HG03108 (cell line): ENCODE measurements at regions not wholly inside any gene's neighbourhood (a gene's known extent, or its start where the extent isn't known, plus 50 kb on each side); places are given as distances from the start of the nearest gene placed in this dataset.

Experiments
- ATAC-seq: cut with Tn5 transposase; IDR thresholded peaks from one replicate; pipeline ENCODE4 v1.9.1; 2021; ENCODE audit warnings: moderate library complexity; ENCODE audit not compliant: unreplicated experiment

DNA sequence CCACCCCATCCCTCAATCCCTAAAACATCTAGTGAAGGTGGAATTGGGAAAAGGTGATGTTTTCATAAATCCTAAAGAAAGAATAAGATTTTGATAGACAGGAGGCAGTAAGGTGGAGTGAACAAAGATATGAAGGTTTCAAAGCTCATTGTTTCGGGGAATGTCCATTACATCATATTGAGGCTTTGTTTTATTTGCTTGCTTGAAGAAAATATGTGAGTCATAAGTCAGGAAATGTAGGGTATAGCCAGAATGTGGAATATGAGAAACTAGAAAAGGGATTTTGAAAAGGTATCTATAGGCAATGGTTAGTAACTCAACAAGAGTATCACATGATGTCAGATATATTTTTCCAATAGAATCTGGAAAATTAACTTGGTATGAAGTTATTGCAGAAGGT is 1178.5 kb upstream of the ACVR2A start:
- ATAC-seq = no peak

DNA sequence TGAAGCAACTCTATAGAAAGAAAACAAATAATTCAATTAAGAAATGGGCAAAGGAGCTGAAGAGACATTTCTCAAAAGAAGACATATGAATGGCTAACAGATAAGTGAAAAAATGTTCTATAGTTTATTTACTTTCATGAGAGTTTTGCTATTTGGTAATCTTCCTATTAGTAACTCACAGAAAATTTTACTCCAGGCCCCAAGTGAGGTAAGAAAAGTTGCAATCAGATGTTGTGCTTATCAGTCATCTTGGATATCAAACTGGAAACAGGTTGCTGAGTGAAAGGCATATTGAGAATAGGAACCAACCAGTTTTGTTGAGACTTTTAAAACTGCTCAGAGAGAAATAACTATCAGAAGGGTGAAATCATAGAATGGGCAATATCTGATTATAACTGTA is 1179.0 kb upstream of the ACVR2A start:
- no peak for ATAC-seq

DNA sequence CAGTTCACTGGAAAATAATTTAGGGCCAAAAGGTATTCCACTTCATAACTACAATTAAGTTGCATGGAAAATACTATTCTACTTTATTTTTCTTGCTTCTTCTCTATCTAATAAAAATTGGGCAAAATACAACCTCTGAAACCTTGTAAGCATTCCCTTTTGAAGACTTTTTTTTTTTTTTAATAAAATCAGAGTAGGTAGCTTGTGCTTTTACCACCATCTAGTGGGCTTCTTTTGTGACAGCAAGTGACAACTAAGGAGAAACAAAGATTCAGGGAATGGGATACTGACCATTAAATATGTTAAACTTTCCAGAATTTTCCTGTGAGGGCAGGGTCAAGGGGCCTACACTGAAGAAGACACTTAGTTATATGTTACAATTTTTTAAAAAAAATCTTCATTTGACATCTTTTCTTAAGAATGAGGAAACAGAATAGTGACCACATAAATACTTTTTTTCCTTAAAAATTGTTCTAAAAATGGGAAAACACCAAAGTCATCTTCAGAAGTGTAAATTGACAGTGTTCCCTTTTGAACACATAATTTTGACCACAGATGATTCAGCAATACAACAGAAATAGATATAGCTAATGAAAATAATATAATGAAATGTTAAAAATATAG is 1183.2 kb upstream of the ACVR2A start:
- no peak for ATAC-seq

DNA sequence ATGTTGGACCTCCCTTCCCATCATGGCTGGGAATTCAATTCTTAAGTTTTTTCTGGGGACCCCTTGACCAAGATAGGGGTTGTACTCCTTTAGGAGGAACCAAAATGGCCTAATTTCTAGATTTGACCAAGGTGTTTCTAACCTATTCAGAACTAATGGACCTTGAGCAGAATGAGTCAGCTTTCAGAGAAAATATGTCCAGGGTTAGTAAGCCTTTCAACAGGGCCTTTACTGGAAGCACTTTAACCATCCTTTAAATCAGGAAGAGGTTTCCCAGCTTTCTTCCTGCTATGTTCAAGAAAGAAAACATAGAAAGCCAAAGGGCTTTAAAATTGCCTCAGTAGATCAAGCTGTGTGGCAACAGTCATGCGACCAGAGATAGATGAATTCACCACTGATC is 1184.9 kb upstream of the ACVR2A start:
- ATAC-seq = no peak

DNA sequence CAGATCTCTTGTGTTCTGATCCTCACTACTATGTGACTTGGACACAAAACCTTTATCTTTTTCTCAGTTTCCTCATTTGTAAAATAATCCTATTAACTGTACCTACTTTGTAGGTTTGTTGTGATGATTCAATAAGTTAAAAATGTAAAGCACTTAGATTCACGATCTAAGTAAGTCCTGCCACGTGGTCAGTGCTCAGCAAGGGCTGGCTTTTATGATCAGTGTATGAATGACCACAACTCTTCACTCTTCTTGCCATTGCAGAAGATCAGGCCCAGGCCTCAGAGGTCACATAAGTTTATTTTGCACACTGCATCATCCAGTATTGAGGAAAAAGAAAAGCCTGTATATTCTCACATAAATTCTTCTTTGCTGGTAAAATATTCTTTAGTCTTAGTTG is 1192.5 kb upstream of the ACVR2A start:
- ATAC-seq = no peak

DNA sequence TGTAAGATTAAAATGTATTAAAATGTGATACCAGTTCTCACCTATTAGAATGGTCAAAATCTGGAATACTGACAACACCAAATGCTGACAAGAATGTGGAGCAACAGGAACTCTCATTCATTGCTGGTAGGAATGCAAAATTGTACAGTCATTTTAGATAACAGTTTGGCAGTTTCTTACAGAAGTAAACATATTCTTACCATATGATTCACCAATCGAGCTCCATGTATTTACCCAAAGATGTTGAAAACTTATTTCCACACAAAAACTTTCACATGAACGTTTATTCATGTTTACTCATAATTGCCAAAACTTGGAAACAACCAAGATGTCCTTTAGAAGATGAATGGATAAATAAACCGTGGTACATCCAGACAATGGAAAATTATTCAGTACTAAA is 1193.5 kb upstream of the ACVR2A start:
- ATAC-seq = no peak

DNA sequence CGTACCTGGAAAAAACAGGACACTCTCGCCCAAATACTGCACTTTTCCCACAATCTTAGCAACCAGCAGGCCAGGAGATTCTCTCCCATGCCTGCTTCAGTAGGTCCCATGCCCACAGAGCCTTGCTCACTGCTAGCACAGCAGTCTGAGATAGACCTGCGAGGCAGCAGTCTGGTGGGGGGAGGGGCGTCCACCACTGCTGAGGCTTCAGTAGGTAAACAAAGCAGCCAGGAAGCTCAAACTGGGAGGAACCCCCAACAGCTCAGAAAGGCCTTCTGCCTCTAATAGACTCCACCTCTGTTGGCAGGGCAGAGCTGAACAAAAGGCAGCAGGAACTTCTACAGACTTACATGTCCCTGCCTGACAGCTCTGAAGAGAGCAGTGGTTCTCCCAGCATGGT is 1202.8 kb upstream of the ACVR2A start:
- ATAC-seq = no peak

DNA sequence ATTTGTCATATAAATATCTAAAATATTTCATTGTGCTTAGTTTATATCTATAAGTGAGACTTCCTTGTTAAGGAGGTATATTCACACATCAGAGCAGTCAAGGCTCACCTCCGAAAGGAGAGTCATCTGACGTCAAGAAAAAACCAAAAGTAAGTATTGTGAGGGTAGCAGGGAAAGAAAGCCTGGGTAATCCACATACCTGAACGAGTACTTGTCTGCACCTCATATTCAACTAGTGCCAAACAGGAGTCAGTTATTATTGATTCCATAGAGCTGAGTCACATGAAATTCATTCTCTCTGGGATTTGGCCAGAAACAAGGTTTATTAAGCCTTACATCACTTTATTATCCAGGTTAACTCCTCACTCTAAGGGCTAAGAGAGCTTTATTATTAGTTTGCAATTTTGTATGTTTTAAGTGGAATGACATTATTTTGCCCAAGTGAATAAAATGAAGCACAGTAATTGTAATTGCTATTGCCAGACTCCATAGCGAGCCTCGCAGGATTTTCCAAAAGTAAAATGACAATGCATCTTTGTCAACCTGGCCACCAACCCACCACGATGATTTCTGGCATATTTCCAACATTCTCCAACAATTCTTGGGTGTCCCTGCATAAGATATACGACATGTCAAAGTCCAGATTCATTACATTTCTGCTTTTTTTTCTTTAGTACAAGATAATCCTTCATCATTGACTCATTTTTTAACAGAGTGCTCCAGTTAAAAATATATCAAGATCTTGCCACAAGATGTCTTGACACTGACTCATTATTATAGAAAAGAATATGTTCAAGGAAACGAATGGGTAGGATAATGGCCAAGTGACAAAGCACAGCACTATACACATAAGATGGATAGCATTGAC is 1210.4 kb upstream of the ACVR2A start:
- ATAC-seq = no peak

DNA sequence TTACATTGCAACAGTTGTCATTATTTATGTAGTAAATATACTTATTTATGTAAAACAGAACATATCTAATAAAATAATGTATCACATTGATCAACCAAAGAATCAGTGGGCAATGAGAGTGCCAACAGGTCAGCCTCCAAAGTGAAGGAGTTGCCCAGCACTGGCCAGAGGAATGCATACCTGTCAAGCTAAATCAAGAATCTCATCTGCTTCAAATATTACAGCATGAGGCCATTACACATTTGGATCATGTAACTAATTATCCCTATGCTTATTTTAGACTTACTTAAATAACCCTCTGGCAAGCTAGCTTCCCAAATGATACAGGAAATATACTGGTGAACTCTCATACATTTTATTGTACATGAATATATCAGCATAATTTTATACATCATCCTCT is 1211.7 kb upstream of the ACVR2A start:
- no peak for ATAC-seq

DNA sequence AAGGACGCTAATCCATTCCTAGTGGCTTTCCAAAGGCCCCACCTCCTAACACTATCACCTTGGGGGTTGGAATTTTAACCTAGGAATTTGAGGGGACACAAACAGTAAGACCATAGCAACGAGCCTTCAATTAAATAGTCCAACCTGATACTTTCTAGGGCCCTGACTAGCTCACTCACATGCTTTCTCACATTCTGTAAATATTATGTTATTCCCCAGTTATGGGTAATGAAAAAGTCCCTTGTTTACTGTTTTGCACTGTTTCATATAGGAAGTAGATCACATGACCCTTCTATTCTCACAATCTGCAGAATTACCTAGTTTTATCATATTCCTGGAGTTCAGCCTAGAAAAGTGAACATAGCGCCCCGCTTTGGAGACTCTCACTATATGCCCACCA is 1212.1 kb upstream of the ACVR2A start:
- ATAC-seq = no peak

DNA sequence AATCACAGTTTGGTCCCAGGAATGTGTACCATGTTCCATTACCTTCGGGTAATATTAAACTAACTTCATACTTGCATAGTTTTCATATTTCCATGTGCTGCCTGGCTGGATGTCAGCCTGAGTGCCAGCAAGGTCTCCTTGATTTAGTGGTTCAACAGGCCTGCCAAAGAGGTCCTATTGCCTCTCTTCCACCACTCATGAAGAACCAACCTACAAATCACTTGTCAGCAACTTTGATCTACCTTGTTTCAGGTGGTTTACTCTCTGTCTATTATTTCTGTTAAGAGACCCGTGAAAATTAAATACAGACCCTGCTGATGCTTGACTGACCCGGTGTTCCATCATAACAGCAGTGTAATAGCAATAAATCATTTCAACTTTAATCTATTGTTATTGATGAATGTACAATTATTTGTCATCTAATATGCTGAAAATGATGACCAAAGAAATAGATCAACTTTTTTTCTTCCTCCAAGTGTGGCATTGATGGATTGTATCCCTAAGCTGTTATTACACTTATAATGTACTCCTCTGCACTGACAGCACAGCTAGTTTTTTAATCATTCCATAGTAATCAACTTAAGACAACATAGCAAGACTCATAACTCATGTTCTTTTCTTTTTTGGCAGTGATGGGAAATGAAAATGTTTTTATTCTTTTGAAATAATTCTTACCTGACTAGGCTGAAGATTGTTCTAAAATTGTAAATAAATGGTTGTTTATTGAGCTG is 1220.2 kb upstream of the ACVR2A start:
- ATAC-seq = no peak

DNA sequence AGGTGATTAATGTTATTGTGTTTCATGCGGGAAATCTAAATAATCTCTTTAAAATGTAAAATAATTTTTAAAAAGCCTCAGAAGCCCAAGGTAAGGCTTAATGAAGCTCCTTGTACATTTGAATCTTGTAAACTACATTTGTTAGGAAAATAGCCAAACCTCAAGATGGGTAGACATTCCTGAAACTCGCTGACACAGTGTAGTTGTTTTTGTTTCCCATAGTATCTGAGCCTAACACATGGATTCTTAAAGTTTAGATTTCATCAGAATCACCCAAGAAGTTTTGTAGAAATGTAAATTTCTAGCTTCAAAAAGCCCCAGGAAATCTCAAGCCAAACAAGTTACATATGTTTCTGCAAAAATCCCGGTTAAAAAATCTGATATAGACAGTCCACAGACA is 1221.1 kb upstream of the ACVR2A start:
- ATAC-seq = no peak

DNA sequence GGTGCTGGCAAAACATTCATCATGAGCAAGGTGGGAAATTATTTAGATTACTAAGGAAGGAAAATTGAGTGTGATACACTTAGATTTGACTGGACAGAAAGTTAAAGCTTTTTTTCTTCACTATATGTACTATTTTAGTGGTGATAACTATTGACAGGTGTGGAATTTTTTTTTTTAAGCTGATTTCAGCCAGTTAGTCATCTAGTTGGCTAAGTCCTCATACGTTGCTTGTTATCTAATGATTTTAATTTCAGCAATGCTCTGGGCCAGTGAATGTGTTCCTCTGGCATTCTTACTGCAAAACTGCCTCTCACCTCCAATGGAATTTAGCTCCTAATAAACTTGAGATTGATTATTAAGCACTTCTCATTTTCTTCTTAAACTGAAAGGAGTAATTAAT is 1223.2 kb upstream of the ACVR2A start:
- no peak for ATAC-seq

DNA sequence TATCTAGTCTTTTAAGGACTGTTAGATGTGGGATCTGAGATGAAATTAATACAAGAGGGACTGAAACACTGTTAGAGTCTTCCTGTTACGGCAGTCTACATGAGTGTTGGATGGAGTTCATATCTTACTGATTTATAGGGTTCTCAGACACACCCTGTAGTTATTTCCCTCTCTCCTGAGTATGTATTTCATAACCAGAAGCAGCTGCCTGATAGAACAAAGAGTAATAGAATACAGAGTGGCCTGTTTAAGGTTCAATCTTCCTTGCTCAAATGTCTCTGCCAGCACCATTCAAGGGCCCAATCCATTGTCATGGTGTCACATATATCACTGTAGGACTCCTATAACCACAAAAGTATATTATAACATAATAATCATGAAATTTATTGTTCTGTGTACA is 1229.1 kb upstream of the ACVR2A start:
- ATAC-seq = no peak

DNA sequence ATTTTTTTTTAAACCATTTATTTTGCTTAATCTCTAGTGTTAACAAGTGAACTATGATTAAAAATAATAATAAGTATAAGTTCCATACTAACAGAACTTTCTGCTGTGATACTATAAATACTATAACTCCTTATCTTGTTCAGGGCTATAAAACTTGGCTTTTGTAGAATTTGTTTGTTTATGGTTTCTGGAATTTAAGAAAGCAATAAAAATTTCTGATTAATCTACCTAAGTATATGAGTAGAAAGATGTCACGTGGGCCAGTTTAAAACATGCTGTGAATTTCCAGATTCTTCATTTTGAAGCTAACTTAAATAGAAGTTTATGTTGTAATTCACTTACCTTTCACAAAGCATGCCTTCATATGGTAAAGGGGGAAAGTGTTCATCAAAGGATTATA is 1236.3 kb upstream of the ACVR2A start:
- ATAC-seq = no peak

DNA sequence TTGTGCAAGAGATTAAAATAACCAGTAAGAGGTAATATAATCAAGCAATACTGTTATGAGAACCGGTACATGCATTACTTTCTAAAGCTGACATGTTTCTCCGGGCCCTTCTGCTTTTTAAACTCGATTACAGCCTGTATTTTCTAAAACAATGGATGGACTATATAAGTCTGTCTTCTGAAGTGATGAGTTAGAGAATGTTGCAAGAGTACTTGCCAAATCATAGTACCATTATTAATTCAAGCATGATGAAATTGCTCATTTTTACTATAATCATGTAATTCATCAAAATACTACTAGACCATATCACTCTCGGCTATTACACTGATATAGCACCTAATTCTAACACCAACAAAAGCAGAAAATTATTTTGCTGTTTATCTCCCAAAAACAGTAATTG is 1240.3 kb upstream of the ACVR2A start:
- no peak for ATAC-seq

DNA sequence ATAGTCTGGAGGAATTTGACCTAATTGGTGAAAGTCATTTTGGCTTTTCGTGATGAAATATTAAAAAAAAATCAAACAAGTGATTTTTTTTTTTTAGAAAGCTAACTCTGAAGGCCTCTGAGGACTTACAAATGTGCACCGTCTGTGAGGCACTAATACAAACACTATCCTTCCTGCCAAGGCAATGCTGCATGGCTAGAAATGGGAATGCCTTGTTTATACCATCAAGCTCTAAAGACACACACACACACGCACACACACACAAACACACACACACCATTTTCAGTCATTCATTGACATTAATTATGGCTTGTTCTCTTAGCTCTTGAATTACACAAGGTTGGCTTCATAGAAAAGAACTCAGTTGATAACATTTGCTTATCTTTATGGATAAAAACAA is 1242.0 kb upstream of the ACVR2A start:
- ATAC-seq = no peak

DNA sequence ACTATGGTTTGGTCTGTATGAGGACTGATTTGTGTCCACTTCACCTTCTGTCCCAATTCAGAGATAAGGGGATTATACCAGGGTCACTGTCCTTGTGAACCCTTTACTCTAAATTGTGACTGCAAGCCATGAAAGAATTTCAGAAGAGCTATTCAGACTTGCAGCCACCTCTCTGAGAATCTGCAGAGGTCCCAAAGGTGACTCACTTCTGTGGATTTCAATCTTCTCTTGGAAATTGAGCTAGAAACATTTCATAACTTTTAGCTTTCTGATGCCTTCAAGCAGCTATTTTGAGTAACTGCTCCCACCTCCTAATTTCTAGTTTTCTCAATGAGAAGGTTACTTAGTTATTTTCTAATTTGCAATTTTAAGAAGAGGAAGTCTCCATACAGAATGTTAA is 1242.4 kb upstream of the ACVR2A start:
- no peak for ATAC-seq

DNA sequence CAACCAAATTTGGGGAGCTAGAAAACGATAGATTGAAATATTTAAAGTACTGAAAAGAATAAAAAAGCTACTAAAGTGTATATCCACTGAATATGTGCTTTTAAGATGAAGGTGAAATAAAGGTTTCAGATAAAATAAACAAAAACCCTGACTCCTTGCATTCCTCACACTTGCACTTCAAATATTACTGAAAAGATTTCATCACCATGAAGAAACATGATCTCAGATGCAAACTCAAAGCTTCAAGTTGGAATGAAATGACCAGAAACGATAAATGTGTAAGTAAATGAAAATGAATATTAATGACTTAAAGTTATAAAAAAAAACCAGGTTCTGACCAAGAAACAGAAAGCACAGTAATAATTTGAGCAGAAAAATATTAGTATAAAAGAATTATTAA is 1246.0 kb upstream of the ACVR2A start:
- no peak for ATAC-seq

DNA sequence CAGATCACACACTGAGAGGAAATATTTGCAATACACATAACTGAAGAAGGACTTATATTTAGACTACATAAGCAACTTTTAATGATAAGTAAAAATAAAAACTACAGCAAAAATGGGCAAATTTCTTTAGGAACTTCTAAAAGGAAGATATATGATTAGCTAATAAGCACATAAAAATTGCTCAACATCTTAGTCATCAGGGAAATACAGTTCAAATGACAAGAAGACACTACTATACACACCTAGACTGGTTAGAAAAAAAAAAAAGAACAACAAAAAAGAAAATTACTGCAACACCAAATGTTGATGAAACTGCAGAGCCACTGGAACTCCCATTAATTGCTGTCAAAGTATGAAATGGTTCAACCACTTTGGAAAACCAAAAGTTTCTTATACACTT is 1247.5 kb upstream of the ACVR2A start:
- ATAC-seq = no peak

DNA sequence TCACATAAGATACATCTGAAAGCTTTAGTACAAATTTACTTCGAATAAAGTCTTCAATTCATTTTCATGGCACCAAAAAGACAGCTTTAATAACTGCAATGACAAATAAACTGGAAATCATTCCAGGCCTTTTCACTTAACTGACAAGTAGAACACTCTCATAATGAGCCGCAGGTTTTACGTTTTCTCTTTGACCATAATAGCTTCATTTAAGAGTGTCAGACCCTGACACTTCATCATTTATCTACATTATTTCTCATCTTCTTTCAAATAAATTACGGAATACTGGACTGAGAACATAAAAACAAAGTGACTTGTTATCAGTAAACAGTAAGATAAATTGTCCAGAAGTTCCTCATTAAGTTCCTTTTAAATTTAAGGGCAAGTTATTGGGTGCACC is 1252.9 kb upstream of the ACVR2A start:
- no peak for ATAC-seq

DNA sequence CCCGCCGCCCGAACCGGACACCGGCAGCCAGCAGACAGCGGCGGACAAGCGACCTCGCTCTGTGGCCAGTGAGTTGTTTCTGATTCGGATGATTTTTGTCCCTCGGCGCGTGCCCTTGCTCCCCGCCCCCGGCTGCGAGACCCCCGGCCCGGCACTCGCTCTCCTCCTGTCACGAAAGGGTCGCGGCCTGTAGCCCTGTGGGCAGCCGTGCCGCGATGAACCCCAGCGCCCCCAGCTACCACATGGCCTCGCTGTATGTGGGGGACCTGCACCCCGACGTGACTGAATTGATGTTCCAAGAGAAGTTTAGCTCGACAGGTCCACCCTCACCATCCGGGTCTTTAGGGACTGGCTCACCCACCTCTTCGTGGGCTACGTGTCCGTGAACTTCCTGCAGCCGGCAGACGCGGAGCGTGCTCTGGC is 1257.5 kb upstream of the ACVR2A start:
- no peak for ATAC-seq
